Gastroesophageal sphincter (tissue), 4 donors: ENCODE measurements at regions not wholly inside any gene's neighbourhood (a gene's known extent, or its start where the extent isn't known, plus 50 kb on each side); places are given as distances from the start of the nearest gene placed in this dataset.

Source experiments
- ATAC-seq: fragments of 150-250 bp; one replicate; pipeline ENCODE4 v1.9.1; 2016; ENCODE audit warnings: mild to moderate bottlenecking, moderate library complexity
- H3K27ac ChIP-seq, 4 donors: fragments of 200-600 bp; sonication (generic) in 3 of 4; 1 replicate in 3 of 4; 2 replicates in 1 of 4; pipeline ENCODE4 v1.5.1; 2016 to 2019
- H3K27me3 ChIP-seq: fragments of 200-600 bp; sonication (generic); one replicate; pipeline ENCODE4 v1.5.1; 2019
- H3K36me3 ChIP-seq, 2 donors: fragments of 200-600 bp; sonication (generic); one replicate each; pipeline ENCODE4 v1.5.1; 2019; ENCODE audit warnings: control low read depth in 1 of 2
- H3K4me1 ChIP-seq, 3 donors: fragments of 200-600 bp; sonication (generic); 1 replicate in 2 of 3; 2 replicates in 1 of 3; pipeline ENCODE4 v1.5.1; 2016 to 2019; ENCODE audit warnings: control low read depth in 2 of 3
- H3K4me3 ChIP-seq, 2 donors: fragments of 200-600 bp; sonication (generic); one replicate each; pipeline ENCODE4 v1.5.1; 2019; ENCODE audit warnings: mild to moderate bottlenecking in 1 of 2, moderate library complexity in 1 of 2
- H3K9me3 ChIP-seq, 3 donors: fragments of 200-600 bp; sonication (generic); one replicate each; pipeline ENCODE4 v1.5.1; 2017 to 2019; ENCODE audit warnings: control low read depth in 2 of 3
- CTCF ChIP-seq, 4 experiments: fragments of 200-600 bp in 2 of 4; fragments of 450-650 bp in 2 of 4; sonication (generic) in 1 of 4; IDR thresholded peaks; one replicate each; pipeline ENCODE4 v1.5.1; 2017 to 2019; ENCODE audit warnings: antibody characterized with exemption in 4 of 4, mild to moderate bottlenecking in 2 of 4, moderate library complexity in 2 of 4
- EP300 ChIP-seq: sonication (generic); formaldehyde crosslinking; IDR thresholded peaks from one replicate; pipeline ENCODE4 v1.6.1; 2017; ENCODE audit warnings: antibody characterized with exemption, mild to moderate bottlenecking
- POLR2A ChIP-seq, 2 donors: fragments of 450-650 bp; IDR thresholded peaks; one replicate each; pipeline ENCODE4 v1.6.1; 2017; ENCODE audit warnings: antibody characterized with exemption in 2 of 2, mild to moderate bottlenecking in 2 of 2, moderate library complexity in 1 of 2
- POLR2AphosphoS5 ChIP-seq: sonication (generic); formaldehyde crosslinking; IDR thresholded peaks from one replicate; pipeline ENCODE4 v1.6.1; 2017; ENCODE audit warnings: antibody characterized with exemption
- WGBS, 2 donors: methylation state at CpG; one replicate each; pipeline ENCODE4 v1.1.5; 2018; ENCODE audit warnings: low coverage in 1 of 2; 5-methylcytosine and 5-hydroxymethylcytosine counted together

DNA sequence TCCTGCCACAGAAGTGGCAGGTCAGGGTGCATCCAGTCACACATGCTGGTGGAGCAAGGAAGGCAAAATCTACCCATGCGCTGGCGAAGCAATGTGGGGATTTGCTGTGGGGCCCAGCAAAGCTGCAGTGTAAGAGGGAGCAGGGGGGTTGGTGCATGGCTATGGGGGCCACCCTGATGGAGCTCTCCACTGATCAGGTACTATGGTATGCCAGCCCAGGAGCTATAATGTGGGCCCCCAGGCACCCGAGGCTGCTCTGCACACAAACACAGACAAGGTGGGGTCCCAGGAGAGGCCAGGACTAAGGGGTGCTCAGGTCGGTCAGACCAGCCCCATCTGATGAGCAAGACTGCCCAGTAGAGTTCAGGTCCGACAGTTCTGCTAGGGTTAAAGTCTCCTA lies 213.5 kb downstream of the ZC3H11B start:
- no peak overlapping the region for H3K27ac ChIP-seq
- TF ChIP-seq POLR2AphosphoS5 (no peak), POLR2A (IDR thresholded peaks at IDR 0.05) (no peak), CTCF (IDR thresholded peaks at IDR 0.05) (no peak), EP300 (no peak)
- peaks cover 0 to 31% (median 0%) of the 10 kb centered on the region in 3 donors for H3K9me3 ChIP-seq
- H3K36me3 ChIP-seq: no peaks in the 10 kb centered on the region
- H3K4me3 ChIP-seq: no peak overlapping the region
- ATAC-seq: no peak
- no CpG with 5 or more reads among the region's 5 CpGs for WGBS, 2 donors
- H3K4me1 ChIP-seq: no peaks in the 10 kb centered on the region
- H3K27me3 ChIP-seq: no peaks in the 10 kb centered on the region

- 50% methylated on average over 1 of the region's 2 CpGs; no CpG with 5 or more reads in 1 of the 2 donors for WGBS, 2 donors
- Histone ChIP-seq H3K4me1 (no peaks in the 10 kb centered on the region), H3K27ac (no peak overlapping the region), H3K9me3 (peaks cover 0 to 34% (median 0%) of the 10 kb centered on the region in 3 donors), H3K4me3 (no peak overlapping the region), H3K27me3 (no peaks in the 10 kb centered on the region), H3K36me3 (no peaks in the 10 kb centered on the region)
- ATAC-seq: no peak
- TF ChIP-seq POLR2AphosphoS5 (no peak), CTCF (IDR thresholded peaks at IDR 0.05) (no peak)
These were observed 214.0 kb downstream of the ZC3H11B start for GRCh38 chr1:219398815-219399396.

GRCh38 chr1:219397511-219397910 lies 215.4 kb downstream of the ZC3H11B start:
- 53 to 67% methylated on average over 1 of the region's 1 CpG for WGBS, 2 donors
- no peak for ATAC-seq

GRCh38 chr1:219391297-219391696 lies 217.6 kb downstream of the LYPLAL1 start:
- Histone ChIP-seq H3K36me3 (peaks cover 0 to 15% of the 10 kb centered on the region in 2 donors), H3K4me1 (no peaks in the 10 kb centered on the region), H3K4me3 (no peak overlapping the region), H3K9me3 (peaks cover 0 to 37% (median 0%) of the 10 kb centered on the region in 3 donors), H3K27me3 (no peaks in the 10 kb centered on the region), H3K27ac (no peak overlapping the region)
- no peak for ATAC-seq
- no peak for TF ChIP-seq CTCF (IDR thresholded peaks at IDR 0.05)
- TF ChIP-seq POLR2AphosphoS5: no peak
- no peak for TF ChIP-seq EP300
- TF ChIP-seq POLR2A (IDR thresholded peaks at IDR 0.05): no peak

More at GRCh38 chr1:219397511-219397910, 215.4 kb downstream of the ZC3H11B start:
- H3K27me3 ChIP-seq: no peaks in the 10 kb centered on the region
- H3K27ac ChIP-seq: no peak overlapping the region
- no peaks in the 10 kb centered on the region for H3K36me3 ChIP-seq
- H3K4me1 ChIP-seq: no peaks in the 10 kb centered on the region
- TF ChIP-seq CTCF (IDR thresholded peaks at IDR 0.05): no peak
- H3K9me3 ChIP-seq: peaks cover 0 to 43% (median 0%) of the 10 kb centered on the region in 3 donors
- no peak overlapping the region for H3K4me3 ChIP-seq

DNA sequence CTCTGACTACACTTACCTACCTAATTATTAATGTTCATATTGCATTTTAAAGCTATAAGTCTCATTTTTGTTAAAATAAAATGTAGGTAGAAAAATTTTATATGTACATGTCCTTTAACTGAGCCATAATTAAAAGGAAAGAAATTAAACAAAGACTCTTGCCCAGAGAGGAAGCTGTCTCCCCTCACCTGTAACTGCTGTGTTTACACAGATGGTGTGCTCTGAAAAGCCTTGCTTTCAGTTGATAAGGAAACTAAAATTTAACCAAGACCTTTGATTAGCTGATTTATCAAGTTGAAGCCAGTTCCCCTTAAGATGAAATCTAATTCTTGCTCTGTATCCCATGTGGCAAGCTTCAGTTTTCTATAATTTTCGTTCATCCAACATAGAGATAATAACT lies 213.5 kb downstream of the LYPLAL1 start:
- H3K4me3 ChIP-seq: no peak overlapping the region
- H3K9me3 ChIP-seq: peaks cover 0 to 5% (median 0%) of the 10 kb centered on the region in 3 donors
- no peak overlapping the region for H3K27ac ChIP-seq
- ATAC-seq: no peak
- peaks cover 0 to 15% of the 10 kb centered on the region in 2 donors for H3K36me3 ChIP-seq
- TF ChIP-seq CTCF (IDR thresholded peaks at IDR 0.05) (no peak), EP300 (no peak), POLR2A (IDR thresholded peaks at IDR 0.05) (no peak), POLR2AphosphoS5 (no peak)
- 73 to 76% methylated on average over 1 of the region's 1 CpG for WGBS, 2 donors
- no peaks in the 10 kb centered on the region for H3K27me3 ChIP-seq
- no peaks in the 10 kb centered on the region for H3K4me1 ChIP-seq
